Immature natural killer cell (primary cell): ENCODE measurements at regions not wholly inside any gene's neighbourhood (a gene's known extent, or its start where the extent isn't known, plus 50 kb on each side); places are given as distances from the start of the nearest gene placed in this dataset.
"Not testable (repeated sequence)": the region's sequence is repeated elsewhere in the genome, so short reads cannot be mapped to it uniquely, and the experiment has no call there.

ENCODE experiments used
- DNase-seq, 3 donors: peaks; one replicate each; pipeline ENCODE4 v3.0.0; 2022; ENCODE audit warnings: mixed read lengths in 1 of 3
- H3K27ac Mint-ChIP-seq, 6 donors: one replicate each; pipeline ENCODE4 v1.8.0; 2020; ENCODE audit warnings: mixed read lengths in 6 of 6, mild to moderate bottlenecking in 5 of 6, inconsistent platforms in 4 of 6, moderate library complexity in 3 of 6
- H3K27me3 Mint-ChIP-seq, 3 donors: one replicate each; pipeline ENCODE4 v1.8.0; 2020 to 2021; ENCODE audit warnings: low read depth in 3 of 3, mild to moderate bottlenecking in 3 of 3, mixed read lengths in 3 of 3, moderate library complexity in 3 of 3, inconsistent platforms in 1 of 3
- H3K36me3 Mint-ChIP-seq, 3 donors: one replicate each; pipeline ENCODE4 v1.8.0; 2020; ENCODE audit warnings: mixed read lengths in 3 of 3, inconsistent platforms in 2 of 3, mild to moderate bottlenecking in 2 of 3
- H3K4me1 Mint-ChIP-seq, 2 donors: one replicate each; pipeline ENCODE4 v1.8.0; 2020; ENCODE audit warnings: inconsistent platforms in 2 of 2, mild to moderate bottlenecking in 2 of 2, mixed read lengths in 2 of 2, moderate library complexity in 1 of 2
- H3K4me3 Mint-ChIP-seq, 5 donors: one replicate each; pipeline ENCODE4 v1.8.0; 2020; ENCODE audit warnings: mild to moderate bottlenecking in 5 of 5, mixed read lengths in 5 of 5, inconsistent platforms in 3 of 5, moderate library complexity in 3 of 5
- H3K9me3 Mint-ChIP-seq, 6 donors: one replicate each; pipeline ENCODE4 v1.8.0; 2020; ENCODE audit warnings: mild to moderate bottlenecking in 6 of 6, mixed read lengths in 6 of 6, inconsistent platforms in 4 of 6, moderate library complexity in 3 of 6

DNA sequence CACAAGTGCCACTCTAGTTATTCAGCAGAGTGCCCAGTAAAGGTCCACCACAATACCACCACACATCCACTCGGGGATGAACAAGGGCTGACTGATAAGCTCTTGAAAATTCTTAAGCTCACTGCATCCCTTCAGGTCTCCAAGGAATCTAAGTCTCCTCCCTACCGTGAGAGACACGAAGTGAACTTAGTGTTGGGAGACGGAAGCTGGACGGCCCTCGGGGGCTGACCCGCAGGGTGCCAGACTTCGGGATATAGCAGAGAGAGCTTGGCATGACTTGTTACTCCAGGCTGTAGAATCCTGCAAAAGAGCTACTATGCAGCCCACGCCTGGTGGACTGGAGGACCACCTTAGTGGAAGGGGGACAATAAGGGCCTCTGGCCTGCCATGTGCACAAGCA, 75.1 kb downstream of the LYZL1 start:
- not testable (repeated sequence) for H3K36me3 Mint-ChIP-seq, H3K4me1 Mint-ChIP-seq, DNase-seq, H3K27ac Mint-ChIP-seq, H3K4me3 Mint-ChIP-seq, H3K9me3 Mint-ChIP-seq, H3K27me3 Mint-ChIP-seq

DNA sequence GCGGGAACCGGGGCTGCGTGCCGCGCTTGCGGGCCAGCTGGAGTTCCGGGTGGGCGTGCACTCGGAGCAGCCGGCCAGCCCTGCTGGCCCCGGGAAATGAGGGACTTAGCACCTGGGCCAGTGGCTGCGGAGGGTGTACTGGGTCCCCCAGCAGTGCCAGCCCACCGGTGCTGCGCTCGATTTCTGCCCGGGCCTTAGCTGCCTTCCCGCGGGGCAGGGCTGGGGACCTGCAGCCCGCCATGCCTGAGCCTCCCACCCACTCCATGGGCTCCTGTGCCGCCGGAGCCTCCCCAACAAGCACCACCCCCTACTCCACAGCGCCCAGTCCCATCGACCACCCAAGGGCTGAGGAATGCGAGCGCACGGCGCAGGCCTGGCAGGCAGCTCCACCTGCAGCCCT, 77.3 kb downstream of the LYZL1 start:
- not testable (repeated sequence) for H3K36me3 Mint-ChIP-seq, DNase-seq, H3K4me3 Mint-ChIP-seq, H3K27ac Mint-ChIP-seq, H3K4me1 Mint-ChIP-seq, H3K9me3 Mint-ChIP-seq, H3K27me3 Mint-ChIP-seq

DNA sequence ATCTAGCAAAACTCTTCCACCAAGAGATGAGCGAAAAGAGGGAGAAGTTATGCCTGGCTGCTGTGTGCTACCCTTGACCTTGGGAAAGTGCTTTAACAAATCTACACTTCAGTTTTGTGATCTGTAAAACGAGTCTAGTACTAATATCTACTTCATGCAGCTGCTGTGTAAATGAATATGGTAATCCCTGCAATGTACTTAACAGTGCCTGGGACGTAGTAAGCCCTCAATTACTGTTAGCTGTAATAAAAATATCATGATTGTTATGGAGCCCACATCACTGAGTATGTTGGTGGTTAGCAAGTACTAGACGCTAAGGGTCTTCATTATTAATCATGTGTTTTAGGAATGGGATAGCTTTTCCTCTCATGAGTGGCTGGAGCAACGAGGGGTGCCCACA, 80.5 kb downstream of the LYZL1 start:
- Mint-ChIP-seq H3K36me3 (no peaks in the 10 kb centered on the region), H3K9me3 (no peaks in the 10 kb centered on the region), H3K4me3 (no peak overlapping the region), H3K27ac (no peak overlapping the region), H3K4me1 (no peaks in the 10 kb centered on the region), H3K27me3 (peaks cover 0 to 8% (median 1%) of the 10 kb centered on the region in 3 donors)
- DNase-seq, result no peak

DNA sequence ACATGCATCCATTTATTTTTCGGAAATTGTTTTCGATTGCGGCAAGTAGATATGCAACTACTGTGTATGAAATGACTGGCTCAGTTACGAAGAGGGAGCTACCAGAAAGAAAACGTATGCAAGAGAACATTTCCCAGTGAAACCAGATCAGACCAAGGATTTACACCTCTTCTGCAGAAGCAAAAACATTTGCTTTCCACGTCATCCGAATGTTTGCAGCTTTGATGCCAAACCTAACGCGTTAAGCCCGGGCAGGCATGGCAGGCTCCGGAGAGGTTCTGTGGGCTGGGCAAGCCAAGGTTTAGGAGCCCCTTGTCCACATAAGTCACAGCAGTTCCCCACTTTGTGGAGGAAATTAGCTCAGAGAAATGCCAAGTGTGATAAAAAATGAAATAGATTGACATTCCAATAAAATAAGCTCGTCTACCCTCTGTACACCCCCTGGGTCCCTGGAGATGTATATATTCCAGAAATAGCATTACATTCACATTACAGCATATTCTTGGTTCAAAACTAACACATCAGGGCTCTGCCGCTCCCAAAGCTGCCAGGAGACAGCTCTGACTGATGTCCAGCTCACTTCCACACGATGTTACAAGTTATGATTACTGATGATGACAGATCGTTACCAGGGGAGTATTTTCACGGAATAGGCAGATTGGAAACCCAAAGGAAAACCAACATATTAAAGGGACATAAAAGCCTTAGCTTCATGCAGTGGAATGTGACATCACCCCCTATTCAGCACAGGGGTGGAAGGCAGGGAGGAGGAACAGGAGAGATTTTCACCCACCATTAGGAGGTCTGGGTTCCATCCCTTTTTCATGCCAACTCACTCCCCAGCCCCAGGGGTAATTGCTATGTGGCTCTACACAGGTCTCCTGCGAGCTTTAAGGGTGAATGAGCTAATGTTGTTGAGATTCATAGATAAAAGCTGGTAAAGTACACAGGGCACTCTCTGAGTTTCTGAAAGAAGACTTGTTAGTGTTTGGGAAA, 81.5 kb downstream of the LYZL1 start:
- no peak for DNase-seq
- H3K4me1 Mint-ChIP-seq, result no peaks in the 10 kb centered on the region

DNA sequence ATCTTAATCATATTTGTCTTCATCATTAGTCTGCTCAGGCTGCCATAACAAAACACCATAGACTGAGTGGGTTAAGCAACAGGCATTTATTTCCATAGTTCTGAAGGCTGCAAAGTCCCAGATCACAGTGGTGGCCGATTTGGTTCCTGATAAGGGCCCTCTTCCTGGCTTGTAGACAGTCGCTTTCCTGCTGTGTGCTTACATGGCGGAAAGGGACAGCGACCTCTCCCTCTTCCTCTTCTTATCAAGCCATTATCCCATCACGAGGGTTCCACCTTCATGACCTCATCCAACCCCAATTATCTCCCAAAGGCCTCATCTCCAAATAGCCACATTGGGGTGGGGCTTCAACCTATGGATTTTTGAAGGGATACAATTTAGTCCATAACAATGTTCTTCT, 84.0 kb downstream of the LYZL1 start:
- Mint-ChIP-seq H3K27ac (no peak overlapping the region), H3K27me3 (peaks cover 0 to 5% (median 5%) of the 10 kb centered on the region in 3 donors), H3K4me1 (no peaks in the 10 kb centered on the region), H3K4me3 (no peak overlapping the region), H3K9me3 (no peaks in the 10 kb centered on the region), H3K36me3 (no peaks in the 10 kb centered on the region)
- DNase-seq, result no peak

More for the DNA sequence above, 81.5 kb downstream of the LYZL1 start:
- no peaks in the 10 kb centered on the region for H3K9me3 Mint-ChIP-seq
- no peaks in the 10 kb centered on the region for H3K36me3 Mint-ChIP-seq
- no peak overlapping the region for H3K4me3 Mint-ChIP-seq
- H3K27me3 Mint-ChIP-seq, result peaks cover 0 to 8% (median 1%) of the 10 kb centered on the region in 3 donors
- H3K27ac Mint-ChIP-seq, result no peak overlapping the region

DNA sequence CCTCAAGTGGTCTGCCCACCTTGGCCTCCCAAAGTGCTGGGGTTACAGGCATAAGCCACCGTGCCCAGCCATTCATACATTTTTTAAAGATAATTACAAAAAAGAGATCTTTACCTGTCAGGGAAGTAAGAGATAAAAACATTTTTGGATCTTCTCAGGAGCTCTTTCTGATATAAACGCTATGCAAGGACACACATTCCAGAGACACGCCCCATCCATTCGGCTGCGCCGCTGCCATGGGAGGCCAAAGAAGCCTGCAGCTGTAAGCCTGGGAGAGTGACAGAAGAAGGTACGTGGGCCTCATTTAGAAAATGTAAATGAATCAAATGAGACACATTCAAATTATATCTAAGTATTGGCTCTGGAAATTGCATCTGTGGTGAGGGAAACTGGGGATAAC, 85.3 kb downstream of the LYZL1 start:
- Mint-ChIP-seq H3K36me3 (no peaks in the 10 kb centered on the region), H3K27me3 (peaks cover 0 to 5% (median 5%) of the 10 kb centered on the region in 3 donors), H3K4me1 (no peaks in the 10 kb centered on the region), H3K27ac (no peak overlapping the region), H3K4me3 (no peak overlapping the region), H3K9me3 (no peaks in the 10 kb centered on the region)
- DNase-seq, result no peak

DNA sequence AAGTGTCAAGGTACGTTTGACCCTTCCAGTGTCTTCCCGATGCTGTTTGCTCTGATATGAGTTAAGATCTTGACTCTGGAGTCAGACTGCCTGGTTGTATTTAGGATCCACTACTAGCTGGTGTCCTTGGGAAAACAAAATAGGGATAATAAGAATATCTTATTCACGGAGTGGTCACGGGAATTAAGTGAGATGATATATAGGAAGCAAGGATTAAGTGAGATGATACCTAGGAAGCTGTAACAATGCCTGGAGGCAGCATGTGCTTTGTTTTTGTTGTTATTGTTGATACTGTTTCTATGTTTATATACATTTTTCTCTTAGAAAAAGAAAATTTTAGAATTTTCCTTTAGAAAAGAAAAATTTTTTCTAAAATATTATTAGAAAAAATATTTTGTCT, 87.0 kb downstream of the LYZL1 start:
- Mint-ChIP-seq H3K27me3 (peaks cover 0 to 5% (median 3%) of the 10 kb centered on the region in 3 donors), H3K27ac (no peak overlapping the region), H3K4me1 (no peaks in the 10 kb centered on the region), H3K4me3 (no peak overlapping the region), H3K36me3 (no peaks in the 10 kb centered on the region), H3K9me3 (no peaks in the 10 kb centered on the region)
- DNase-seq, result no peak

DNA sequence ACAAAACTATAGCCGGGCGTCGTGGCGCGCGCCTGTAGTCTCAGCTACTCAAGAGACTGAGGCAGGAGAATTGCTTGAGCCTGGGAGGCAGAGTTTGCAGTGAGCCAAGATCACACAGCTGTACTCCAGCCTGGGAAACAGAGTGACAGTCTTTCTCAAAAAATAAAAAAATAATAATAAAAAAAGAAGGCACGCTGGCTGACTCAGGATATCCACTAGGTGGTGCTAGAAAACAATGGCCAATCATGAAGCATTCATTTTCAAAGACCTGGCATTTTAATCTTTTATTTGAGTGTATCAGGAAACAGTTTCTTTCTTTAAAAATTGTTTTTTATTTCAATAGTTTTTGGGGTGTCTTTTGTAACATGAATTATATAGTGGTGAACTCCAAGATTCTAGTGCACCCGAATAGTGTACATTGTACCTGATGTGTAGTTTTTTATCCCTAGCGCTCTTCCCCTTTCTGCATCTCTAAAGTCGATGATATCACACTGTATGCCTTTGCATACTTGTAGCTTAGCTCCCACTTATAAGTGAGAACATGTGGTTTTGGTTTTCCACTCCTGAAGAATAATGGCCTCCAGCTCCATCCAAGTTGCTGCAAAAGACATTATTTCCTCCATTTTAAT, 88.6 kb downstream of the LYZL1 start:
- Mint-ChIP-seq H3K4me3 (no peak overlapping the region), H3K9me3 (no peaks in the 10 kb centered on the region), H3K27me3 (peaks cover 0 to 3% (median 2%) of the 10 kb centered on the region in 3 donors), H3K36me3 (no peaks in the 10 kb centered on the region), H3K27ac (no peak overlapping the region), H3K4me1 (no peaks in the 10 kb centered on the region)
- peak in 1 of 3 donors; percentile 7 for DNase-seq

DNA sequence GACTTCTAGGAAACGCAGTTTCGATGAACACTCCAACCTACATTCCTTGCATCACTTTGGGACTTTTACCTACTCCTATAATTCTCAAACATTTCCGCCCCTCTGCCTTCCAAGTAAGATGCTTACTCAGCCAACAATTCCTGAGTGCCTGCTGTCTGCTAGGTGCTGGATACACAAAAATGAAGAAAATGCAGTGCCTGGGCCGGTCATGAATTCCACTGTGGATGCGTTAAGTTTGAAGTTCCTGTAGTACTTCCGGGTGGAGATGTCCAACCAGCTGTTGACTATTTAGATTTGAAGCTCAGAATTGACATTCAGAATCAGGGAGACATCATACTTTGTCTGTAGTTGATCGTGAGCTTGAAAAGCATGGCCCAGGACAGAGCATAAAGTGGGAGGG, 89.2 kb downstream of the LYZL1 start:
- no peaks in the 10 kb centered on the region for H3K36me3 Mint-ChIP-seq
- H3K9me3 Mint-ChIP-seq, result no peaks in the 10 kb centered on the region
- no peak for DNase-seq
- H3K4me3 Mint-ChIP-seq, result no peak overlapping the region
- H3K4me1 Mint-ChIP-seq, result no peaks in the 10 kb centered on the region
- H3K27ac Mint-ChIP-seq, result no peak overlapping the region
- H3K27me3 Mint-ChIP-seq, result peaks cover 0 to 4% (median 3%) of the 10 kb centered on the region in 3 donors

DNA sequence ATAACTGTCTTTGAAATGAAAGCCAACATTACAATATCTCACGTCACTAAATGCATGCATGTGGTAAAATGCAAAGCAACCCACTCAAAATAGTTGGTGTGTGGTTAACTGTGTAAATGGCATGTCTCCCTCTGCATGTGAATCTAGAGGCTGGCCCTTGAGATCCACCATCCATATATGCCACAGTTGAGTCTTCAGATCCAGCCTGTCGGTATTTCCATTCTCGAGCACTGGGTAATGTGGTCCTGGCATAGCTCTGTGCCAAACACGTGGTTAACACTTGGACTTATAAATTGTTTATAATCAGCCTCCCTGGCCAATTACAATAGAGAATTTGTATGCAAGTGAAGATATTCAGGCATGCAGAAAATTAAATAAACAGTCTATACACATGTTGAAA, 90.3 kb downstream of the LYZL1 start:
- Mint-ChIP-seq H3K27me3 (peaks cover 0 to 11% (median 3%) of the 10 kb centered on the region in 3 donors), H3K4me1 (no peaks in the 10 kb centered on the region), H3K36me3 (no peaks in the 10 kb centered on the region), H3K9me3 (no peaks in the 10 kb centered on the region), H3K27ac (no peak overlapping the region), H3K4me3 (no peak overlapping the region)
- no peak for DNase-seq

DNA sequence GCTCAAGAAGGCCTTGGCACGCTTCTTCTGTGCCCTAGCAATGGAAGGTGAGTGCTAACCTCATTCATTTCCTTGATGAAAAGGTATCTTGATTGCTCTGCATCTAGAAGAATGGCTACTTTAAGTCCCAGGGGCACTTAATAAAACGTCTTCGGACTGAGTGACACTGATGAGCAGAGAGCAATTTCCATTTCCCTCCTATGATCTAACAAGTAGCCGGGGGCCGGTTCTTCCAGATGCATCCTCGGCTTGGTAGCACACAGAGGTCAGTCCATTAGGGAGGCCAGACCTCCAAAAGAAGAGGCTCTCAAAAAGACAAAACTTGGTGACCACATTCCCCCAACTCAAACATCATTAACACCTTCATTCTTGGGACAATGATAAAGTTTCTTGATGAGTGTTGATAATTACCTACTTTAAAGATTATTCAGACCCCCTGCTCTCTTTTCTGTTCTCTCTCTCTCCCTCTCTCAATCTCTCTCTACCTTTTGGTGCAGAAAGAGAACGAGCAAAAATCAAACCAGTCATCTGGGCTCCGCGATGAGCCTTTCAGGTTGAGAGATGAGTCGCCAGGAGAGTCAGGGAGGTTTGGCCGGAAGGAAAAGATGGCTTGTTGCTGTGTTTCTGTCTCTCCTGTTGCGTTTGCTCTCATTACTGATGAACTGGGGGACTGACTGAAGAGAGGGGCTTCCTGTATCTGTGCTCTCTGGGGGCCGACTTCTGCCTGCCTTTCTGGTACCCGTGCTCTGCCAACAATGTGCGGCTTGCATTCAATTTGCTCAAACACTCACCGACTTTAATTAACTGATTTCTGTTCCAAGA, 91.1 kb downstream of the LYZL1 start:
- not testable (repeated sequence) for H3K9me3 Mint-ChIP-seq, H3K27ac Mint-ChIP-seq, DNase-seq, H3K36me3 Mint-ChIP-seq, H3K4me3 Mint-ChIP-seq, H3K4me1 Mint-ChIP-seq
- H3K27me3 Mint-ChIP-seq, result peaks cover 0 to 13% (median 5%) of the 10 kb centered on the region in 3 donors

DNA sequence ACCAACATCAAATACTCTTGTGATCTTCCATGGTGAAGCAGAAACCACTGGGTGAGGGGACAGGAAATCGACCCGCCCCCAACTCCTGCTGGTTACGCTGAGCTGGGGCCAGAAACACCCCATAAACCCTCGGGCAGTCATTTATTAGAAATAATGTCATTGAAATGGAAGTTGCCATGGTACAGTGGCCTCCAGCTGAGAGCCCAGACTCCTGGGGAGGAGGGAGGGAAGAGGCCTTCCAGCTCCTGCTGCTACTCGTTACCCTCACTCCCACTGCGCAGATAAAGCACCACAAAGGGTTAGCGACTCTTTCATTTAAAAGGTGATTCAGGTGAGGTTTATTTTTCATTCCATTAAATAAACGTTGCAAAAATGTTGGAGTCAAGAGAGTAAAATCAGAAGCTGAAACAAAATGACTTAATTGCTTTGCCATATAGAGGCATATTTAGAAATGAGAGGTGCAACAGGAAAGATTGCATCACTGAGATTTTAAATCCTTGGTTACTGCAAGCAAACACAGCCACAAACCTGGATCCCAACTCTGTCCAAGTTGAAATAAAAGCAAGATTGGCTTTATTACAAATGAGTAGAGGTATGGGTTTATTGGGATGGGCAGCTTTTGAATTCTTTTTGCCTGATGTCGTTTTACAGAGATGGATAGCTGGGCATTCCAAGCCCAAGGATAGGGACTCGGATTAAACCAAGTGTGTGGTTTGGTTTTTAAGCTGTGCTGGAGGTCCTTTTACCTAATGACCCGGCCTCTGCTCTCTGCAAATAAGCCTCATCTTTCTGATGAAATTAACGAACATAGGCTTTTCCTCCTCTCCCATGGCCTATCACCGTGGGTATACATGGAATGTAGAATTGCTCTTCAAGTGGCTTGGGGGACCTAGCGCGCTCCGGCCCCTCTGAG, 92.0 kb downstream of the LYZL1 start:
- not testable (repeated sequence) for DNase-seq

DNA sequence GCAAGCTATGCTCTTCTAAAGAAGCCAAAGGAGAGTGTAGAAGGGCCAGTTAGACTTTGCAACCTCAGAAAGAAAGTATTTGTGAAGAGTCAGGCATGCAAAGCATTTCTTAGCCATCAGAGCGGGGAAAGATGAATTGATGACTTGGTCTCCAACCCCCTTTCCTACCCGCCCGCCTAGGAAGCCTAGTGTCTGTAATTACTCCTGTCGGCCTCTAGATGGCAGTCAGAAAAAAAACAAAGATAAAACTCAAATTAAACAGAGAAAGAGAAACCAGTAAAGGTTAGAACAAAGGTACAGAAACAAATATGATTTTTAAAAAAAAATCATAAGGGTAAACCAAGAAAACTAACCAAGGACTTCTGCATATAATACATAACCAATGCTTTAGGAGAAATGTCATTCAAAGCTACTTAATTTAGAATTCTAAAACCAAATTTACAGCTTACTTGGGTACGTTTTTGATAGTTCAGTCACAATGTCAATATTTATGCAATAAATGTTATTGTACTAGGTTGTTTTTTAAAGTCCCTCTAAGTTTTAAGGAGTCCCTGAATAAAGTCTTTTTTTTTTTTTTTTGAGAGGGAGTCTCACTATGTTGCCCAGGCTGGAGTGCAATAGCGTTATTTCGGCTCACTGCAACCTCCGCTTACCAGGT, 97.6 kb downstream of the LYZL1 start:
- Mint-ChIP-seq H3K36me3 (no peaks in the 10 kb centered on the region), H3K4me1 (no peaks in the 10 kb centered on the region), H3K9me3 (no peaks in the 10 kb centered on the region), H3K27me3 (peaks cover 0 to 18% (median 4%) of the 10 kb centered on the region in 3 donors), H3K4me3 (no peak overlapping the region), H3K27ac (no peak overlapping the region)
- DNase-seq, result peak in 2 of 3 donors; percentile 14 to 33

More for the DNA sequence above, 92.0 kb downstream of the LYZL1 start:
- peaks cover 0 to 13% (median 5%) of the 10 kb centered on the region in 3 donors for H3K27me3 Mint-ChIP-seq
- not testable (repeated sequence) for H3K27ac Mint-ChIP-seq, H3K4me1 Mint-ChIP-seq, H3K4me3 Mint-ChIP-seq, H3K36me3 Mint-ChIP-seq, H3K9me3 Mint-ChIP-seq
